ENCODE measurements at regions not wholly inside any gene's neighbourhood (a gene's known extent, or its start where the extent isn't known, plus 50 kb on each side); places are given as distances from the start of the nearest gene placed in this dataset.

DNA sequence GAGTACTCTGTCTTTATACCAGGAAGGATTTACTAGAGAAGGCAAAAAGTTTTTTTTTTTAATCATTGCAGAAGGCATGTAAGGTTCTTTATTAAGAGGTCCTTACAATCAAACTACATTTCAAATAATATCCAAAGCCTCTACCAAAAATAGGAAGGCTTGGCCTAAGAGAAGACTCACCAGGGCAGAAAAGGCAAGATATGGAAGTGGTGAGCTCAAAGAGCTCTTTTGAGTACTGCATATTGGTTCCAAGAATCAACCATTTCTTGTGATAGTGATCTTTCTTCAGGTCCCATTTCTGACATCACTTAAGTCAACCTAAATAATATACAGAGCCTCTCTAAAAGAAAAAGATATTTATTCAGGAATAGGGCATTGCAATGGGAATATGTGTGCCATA is 153.2 kb downstream of the FASLG start:
- TF ChIP-seq, protein P1, sequence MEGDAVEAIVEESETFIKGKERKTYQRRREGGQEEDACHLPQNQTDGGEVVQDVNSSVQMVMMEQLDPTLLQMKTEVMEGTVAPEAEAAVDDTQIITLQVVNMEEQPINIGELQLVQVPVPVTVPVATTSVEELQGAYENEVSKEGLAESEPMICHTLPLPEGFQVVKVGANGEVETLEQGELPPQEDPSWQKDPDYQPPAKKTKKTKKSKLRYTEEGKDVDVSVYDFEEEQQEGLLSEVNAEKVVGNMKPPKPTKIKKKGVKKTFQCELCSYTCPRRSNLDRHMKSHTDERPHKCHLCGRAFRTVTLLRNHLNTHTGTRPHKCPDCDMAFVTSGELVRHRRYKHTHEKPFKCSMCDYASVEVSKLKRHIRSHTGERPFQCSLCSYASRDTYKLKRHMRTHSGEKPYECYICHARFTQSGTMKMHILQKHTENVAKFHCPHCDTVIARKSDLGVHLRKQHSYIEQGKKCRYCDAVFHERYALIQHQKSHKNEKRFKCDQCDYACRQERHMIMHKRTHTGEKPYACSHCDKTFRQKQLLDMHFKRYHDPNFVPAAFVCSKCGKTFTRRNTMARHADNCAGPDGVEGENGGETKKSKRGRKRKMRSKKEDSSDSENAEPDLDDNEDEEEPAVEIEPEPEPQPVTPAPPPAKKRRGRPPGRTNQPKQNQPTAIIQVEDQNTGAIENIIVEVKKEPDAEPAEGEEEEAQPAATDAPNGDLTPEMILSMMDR (IDR thresholded peaks at IDR 0.05): no peak
- DNase-seq (ENCODE audit: low spot score): no peak
- H3K4me3 ChIP-seq: no peak overlapping the region
- H3K27ac ChIP-seq: no peak overlapping the region

DNA sequence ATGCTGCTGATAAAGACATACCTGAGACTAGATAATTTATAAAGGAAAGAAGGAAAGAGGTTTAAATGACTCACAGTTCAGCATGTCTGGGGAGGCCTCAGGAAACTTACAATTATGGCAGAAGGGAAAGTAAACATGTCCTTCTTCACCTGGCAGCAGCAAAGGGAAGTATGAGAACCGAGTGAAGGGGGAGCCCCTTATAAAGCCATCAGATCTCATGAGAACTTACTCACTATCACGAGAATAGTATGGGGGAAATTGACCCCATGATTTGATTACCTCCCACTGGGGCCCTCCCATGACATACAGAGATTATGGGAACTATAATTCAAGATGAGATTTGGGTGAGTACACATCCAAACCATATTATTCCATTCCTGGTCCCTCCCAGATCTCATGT is 154.4 kb downstream of the FASLG start:
- DNase-seq (ENCODE audit: low spot score): no peak
- Histone ChIP-seq H3K27ac (no peak overlapping the region), H3K4me3 (no peak overlapping the region)
- TF ChIP-seq, protein P1 (IDR thresholded peaks at IDR 0.05): no peak

GRCh38 chr1:172814428-172814827 is 155.5 kb downstream of the FASLG start:
- H3K4me3 ChIP-seq: no peak overlapping the region
- TF ChIP-seq, protein P1 (IDR thresholded peaks at IDR 0.05): no peak
- no peak for DNase-seq (ENCODE audit: low spot score)
- H3K27ac ChIP-seq: no peak overlapping the region

DNA sequence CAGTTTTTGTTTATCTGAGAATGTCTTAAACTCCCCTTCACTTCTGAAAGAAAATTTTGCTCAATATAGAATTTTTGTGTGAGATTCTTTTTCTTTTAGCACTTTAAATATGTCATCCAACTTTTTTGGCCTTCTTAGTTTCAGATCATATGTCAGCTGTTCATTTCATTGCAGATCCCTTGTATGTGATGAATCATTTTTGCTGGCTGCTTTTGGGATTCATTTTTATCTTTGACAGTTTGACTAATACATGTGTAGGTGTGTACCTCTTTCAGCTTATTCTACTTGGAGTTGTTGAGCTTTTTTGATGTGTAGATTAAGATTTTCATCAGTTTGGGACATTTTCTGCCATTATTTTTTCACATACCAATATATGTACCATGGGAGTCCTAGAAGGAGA is 156.8 kb downstream of the FASLG start:
- TF ChIP-seq, protein P1 (IDR thresholded peaks at IDR 0.05): no peak
- no peak overlapping the region for H3K27ac ChIP-seq
- no peak overlapping the region for H3K4me3 ChIP-seq
- DNase-seq (ENCODE audit: low spot score): no peak

DNA sequence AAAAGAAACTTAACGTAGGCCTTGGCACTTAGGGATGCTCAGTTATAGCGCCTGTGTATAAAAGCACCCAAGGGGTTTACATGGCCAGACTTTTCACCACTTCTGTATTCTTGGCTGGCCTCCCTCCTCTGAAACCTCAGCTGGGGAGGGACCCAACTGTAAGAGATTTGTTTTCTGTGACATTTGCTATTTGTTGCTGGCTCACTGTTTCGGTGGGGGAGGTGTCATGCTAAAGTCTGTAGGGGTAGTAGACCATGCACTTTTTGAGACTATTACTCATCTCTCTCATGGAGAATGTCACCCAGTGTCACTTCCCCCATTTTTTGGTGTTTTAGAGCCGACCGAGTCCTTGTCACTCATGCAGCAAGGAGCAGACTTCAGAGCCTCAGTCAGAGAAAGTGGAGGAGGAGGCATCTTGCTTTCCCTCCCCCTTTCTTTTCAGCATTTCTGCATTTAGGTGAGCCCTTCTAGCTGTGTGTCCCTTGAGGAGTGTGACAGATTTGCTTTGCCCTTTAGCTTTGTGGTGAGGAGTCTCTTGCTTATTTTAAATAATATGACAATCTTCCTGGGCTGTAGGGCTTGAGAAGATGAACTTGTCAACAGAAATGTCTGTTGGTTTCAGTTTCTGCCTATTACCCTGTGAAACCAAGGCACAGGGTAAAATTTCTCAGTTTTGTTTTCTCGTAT is 160.1 kb downstream of the FASLG start:
- H3K4me3 ChIP-seq: no peak overlapping the region
- H3K27ac ChIP-seq: no peak overlapping the region
- TF ChIP-seq, protein P1 (IDR thresholded peaks at IDR 0.05): no peak
- DNase-seq (ENCODE audit: low spot score): no peak

GRCh38 chr1:172820475-172821158 is 161.7 kb downstream of the FASLG start:
- Histone ChIP-seq H3K27ac (no peak overlapping the region), H3K4me3 (no peak overlapping the region)
- no peak for DNase-seq (ENCODE audit: low spot score)
- TF ChIP-seq, protein P1 (IDR thresholded peaks at IDR 0.05): no peak
